ENCODE measurements at regions not wholly inside any gene's neighbourhood (a gene's known extent, or its start where the extent isn't known, plus 50 kb on each side); places are given as distances from the start of the nearest gene placed in this dataset.
"Not testable (repeated sequence)": the region's sequence is repeated elsewhere in the genome, so short reads cannot be mapped to it uniquely, and the experiment has no call there.

- Mint-ChIP-seq H3K36me3 (no peaks in the 10 kb centered on the region), H3K27ac (no peak overlapping the region), H3K4me3 (no peak overlapping the region), H3K27me3 (peaks cover 0 to 4% of the 10 kb centered on the region in 2 donors), H3K4me1 (no peaks in the 10 kb centered on the region), H3K9me3 (no peaks in the 10 kb centered on the region)
- DNase-seq: no peak
- Histone ChIP-seq H3K36me3 (ENCODE audit: insufficient read depth, low read length) (no peaks in the 10 kb centered on the region), H3K4me1 (ENCODE audit: insufficient read depth, low read length) (no peaks in the 10 kb centered on the region), H3K27ac (ENCODE audit: low read depth, low read length) (no peak overlapping the region), H3K9me3 (ENCODE audit: control insufficient read depth in 1 of 2, low read length in 2 of 2) (no peaks in the 10 kb centered on the region), H3K4me3 (ENCODE audit: low read length in 2 of 2) (no peak overlapping the region), H3K27me3 (ENCODE audit: insufficient read depth, low read length) (no peaks in the 10 kb centered on the region)
- intact Hi-C loops (cut with micrococcal nuclease): no loop called here
- POLR2A ChIA-PET (ENCODE audit: partially characterized antibody): no interaction called here
- CTCF ChIA-PET (ENCODE audit: partially characterized antibody): interaction anchor here (1.3 kb wide), 1 partner anchor 19 kb away, joined by 3 read pairs; no protein-coding TSS in a partner anchor
Measured at GRCh38 chr3:138890555-138891187, 55.9 kb upstream of the PIK3CB start.

- Mint-ChIP-seq H3K27ac (no peak overlapping the region), H3K4me3 (no peak overlapping the region), H3K27me3 (peaks cover 0 to 4% of the 10 kb centered on the region in 2 donors), H3K4me1 (no peaks in the 10 kb centered on the region), H3K36me3 (no peaks in the 10 kb centered on the region), H3K9me3 (no peaks in the 10 kb centered on the region)
- intact Hi-C loops (cut with micrococcal nuclease): no loop called here
- ChIA-PET POLR2A (ENCODE audit: partially characterized antibody) (no interaction called here), CTCF (ENCODE audit: partially characterized antibody) (interaction anchor here (1.4 to 1.5 kb wide), 2 partner anchors 18 to 25 kb away, joined by 3 to 6 read pairs; no protein-coding TSS in a partner anchor)
- Histone ChIP-seq H3K36me3 (ENCODE audit: insufficient read depth, low read length) (no peaks in the 10 kb centered on the region), H3K9me3 (ENCODE audit: control insufficient read depth in 1 of 2, low read length in 2 of 2) (no peaks in the 10 kb centered on the region), H3K27ac (ENCODE audit: low read depth, low read length) (no peak overlapping the region), H3K27me3 (ENCODE audit: insufficient read depth, low read length) (no peaks in the 10 kb centered on the region), H3K4me1 (ENCODE audit: insufficient read depth, low read length) (no peaks in the 10 kb centered on the region), H3K4me3 (ENCODE audit: low read length in 2 of 2) (no peak overlapping the region)
- DNase-seq: no peak
Measured at GRCh38 chr3:138889792-138890191, 55.1 kb upstream of the PIK3CB start.

GRCh38 chr3:138888560-138888959 lies 53.8 kb upstream of the PIK3CB start:
- CTCF ChIA-PET (ENCODE audit: partially characterized antibody): interaction anchor here (1.4 to 1.5 kb wide), 2 partner anchors 17 to 27 kb away, joined by 3 to 6 read pairs; no protein-coding TSS in a partner anchor
- DNase-seq: no peak
- no peak overlapping the region for H3K27ac ChIP-seq (ENCODE audit: low read depth, low read length)
- H3K9me3 ChIP-seq (ENCODE audit: control insufficient read depth in 1 of 2, low read length in 2 of 2): no peaks in the 10 kb centered on the region
- H3K36me3 Mint-ChIP-seq: no peaks in the 10 kb centered on the region
- intact Hi-C loops (cut with micrococcal nuclease): no loop called here
- peaks cover 0 to 4% of the 10 kb centered on the region in 2 donors for H3K27me3 Mint-ChIP-seq
- H3K27ac Mint-ChIP-seq: no peak overlapping the region
- H3K4me3 ChIP-seq (ENCODE audit: low read length in 2 of 2): no peak overlapping the region
- POLR2A ChIA-PET (ENCODE audit: partially characterized antibody): no interaction called here
- H3K4me1 ChIP-seq (ENCODE audit: insufficient read depth, low read length): no peaks in the 10 kb centered on the region
- no peaks in the 10 kb centered on the region for H3K27me3 ChIP-seq (ENCODE audit: insufficient read depth, low read length)
- H3K9me3 Mint-ChIP-seq: no peaks in the 10 kb centered on the region
- no peaks in the 10 kb centered on the region for H3K4me1 Mint-ChIP-seq
- H3K4me3 Mint-ChIP-seq: no peak overlapping the region
- no peaks in the 10 kb centered on the region for H3K36me3 ChIP-seq (ENCODE audit: insufficient read depth, low read length)

GRCh38 chr3:138886096-138886495 lies 51.4 kb upstream of the PIK3CB start:
- H3K9me3 Mint-ChIP-seq; intact Hi-C loops (cut with micrococcal nuclease); H3K36me3 Mint-ChIP-seq; H3K4me3 ChIP-seq (ENCODE audit: low read length in 2 of 2); H3K9me3 ChIP-seq (ENCODE audit: control insufficient read depth in 1 of 2, low read length in 2 of 2); H3K4me3 Mint-ChIP-seq; H3K27me3 ChIP-seq (ENCODE audit: insufficient read depth, low read length); H3K27ac ChIP-seq (ENCODE audit: low read depth, low read length); H3K36me3 ChIP-seq (ENCODE audit: insufficient read depth, low read length); H3K27ac Mint-ChIP-seq; H3K27me3 Mint-ChIP-seq; H3K4me1 ChIP-seq (ENCODE audit: insufficient read depth, low read length); DNase-seq; H3K4me1 Mint-ChIP-seq; POLR2A ChIA-PET (ENCODE audit: partially characterized antibody): not testable (repeated sequence)
- CTCF ChIA-PET (ENCODE audit: partially characterized antibody): interaction anchor here (0.8 kb wide), 1 partner anchor 37 kb away, joined by 3 read pairs; no protein-coding TSS in a partner anchor
